ENCODE measurements at regions not wholly inside any gene's neighbourhood (a gene's known extent, or its start where the extent isn't known, plus 50 kb on each side); places are given as distances from the start of the nearest gene placed in this dataset.

DNA sequence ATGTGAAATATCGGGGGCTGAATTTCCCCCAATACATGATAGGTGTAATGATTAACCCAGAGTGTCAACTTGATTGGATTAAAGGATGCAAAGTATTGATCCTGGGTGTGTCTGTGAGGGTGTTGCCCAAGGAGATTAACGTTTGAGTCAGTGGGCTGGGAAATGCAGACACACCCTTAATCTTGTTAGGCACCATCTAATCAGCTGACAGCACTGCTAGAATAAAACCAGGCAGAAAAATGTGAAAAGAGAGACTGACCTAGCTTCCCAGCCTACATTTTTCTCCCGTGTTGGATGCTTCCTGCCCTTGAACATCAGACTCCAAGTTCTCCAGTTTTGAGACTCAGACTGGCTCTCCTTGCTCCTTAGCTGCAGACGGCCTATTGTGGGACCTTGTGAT is 247.8 kb downstream of the OTOL1 start:
- FAIRE-seq: no peak
- Histone ChIP-seq H3K9me3 (ENCODE audit: insufficient read depth, low read depth, low read length) (no peaks in the 10 kb centered on the region), H3K4me3 (ENCODE audit: insufficient read depth, low read depth, low read length) (no peak overlapping the region)

GRCh38 chr3:161745741-161746140 is 249.1 kb downstream of the OTOL1 start:
- no peaks in the 10 kb centered on the region for H3K4me1 ChIP-seq (ENCODE audit: insufficient read depth, low read length)
- FAIRE-seq (no peak), DNase-seq (ENCODE audit: low read depth) (no peak)
- Mint-ChIP-seq H3K4me1 (ENCODE audit: low read depth, unreplicated experiment) (no peaks in the 10 kb centered on the region), H3K27me3 (ENCODE audit: low read depth, unreplicated experiment) (no peaks in the 10 kb centered on the region), H3K27ac (ENCODE audit: unreplicated experiment) (no peak overlapping the region), H3K4me3 (ENCODE audit: unreplicated experiment) (no peak overlapping the region), H3K36me3 (ENCODE audit: low read depth, unreplicated experiment) (no peaks in the 10 kb centered on the region), H3K9me3 (ENCODE audit: unreplicated experiment) (peaks cover 4% of the 10 kb centered on the region)
- no peaks in the 10 kb centered on the region for H3K36me3 ChIP-seq (ENCODE audit: insufficient read depth, low read length)
- TF ChIP-seq CTCF (IDR thresholded peaks at IDR 0.05; ENCODE audit: insufficient read depth, low read depth, low read length) (no peak), EZH2 (IDR thresholded peaks at IDR 0.05; ENCODE audit: insufficient read depth, low read length) (no peak)
- no peaks in the 10 kb centered on the region for H3K9me3 ChIP-seq (ENCODE audit: insufficient read depth, low read depth, low read length)
- H3K79me2 ChIP-seq (ENCODE audit: insufficient read depth, low read length): no peaks in the 10 kb centered on the region
- no peak overlapping the region for H3K4me2 ChIP-seq (ENCODE audit: low read length)
- H3K27me3 ChIP-seq (ENCODE audit: insufficient read depth, low read length): no peaks in the 10 kb centered on the region
- H4K20me1 ChIP-seq (ENCODE audit: insufficient read depth, low read length): no peaks in the 10 kb centered on the region
- H3K9ac ChIP-seq (ENCODE audit: low read length): no peak overlapping the region
- no peak overlapping the region for H2AFZ ChIP-seq (ENCODE audit: low read depth, low read length)
- no peak overlapping the region for H3K27ac ChIP-seq (ENCODE audit: low read depth, low read length)
- H3K4me3 ChIP-seq (ENCODE audit: insufficient read depth, low read depth, low read length): no peak overlapping the region

More for the DNA sequence above, 247.8 kb downstream of the OTOL1 start:
- no peaks in the 10 kb centered on the region for H3K27me3 ChIP-seq (ENCODE audit: insufficient read depth, low read length)
- H3K79me2 ChIP-seq (ENCODE audit: insufficient read depth, low read length): no peaks in the 10 kb centered on the region
- Mint-ChIP-seq H3K9me3 (ENCODE audit: unreplicated experiment) (no peaks in the 10 kb centered on the region), H3K4me3 (ENCODE audit: unreplicated experiment) (no peak overlapping the region), H3K27me3 (ENCODE audit: low read depth, unreplicated experiment) (no peaks in the 10 kb centered on the region), H3K4me1 (ENCODE audit: low read depth, unreplicated experiment) (no peaks in the 10 kb centered on the region), H3K36me3 (ENCODE audit: low read depth, unreplicated experiment) (no peaks in the 10 kb centered on the region), H3K27ac (ENCODE audit: unreplicated experiment) (no peak overlapping the region)
- no peak overlapping the region for H3K4me2 ChIP-seq (ENCODE audit: low read length)
- no peaks in the 10 kb centered on the region for H3K36me3 ChIP-seq (ENCODE audit: insufficient read depth, low read length)
- no peaks in the 10 kb centered on the region for H3K4me1 ChIP-seq (ENCODE audit: insufficient read depth, low read length)
- H3K9ac ChIP-seq (ENCODE audit: low read length): no peak overlapping the region
- TF ChIP-seq CTCF (IDR thresholded peaks at IDR 0.05; ENCODE audit: insufficient read depth, low read depth, low read length): no peak
- TF ChIP-seq EZH2 (IDR thresholded peaks at IDR 0.05; ENCODE audit: insufficient read depth, low read length): no peak
- H2AFZ ChIP-seq (ENCODE audit: low read depth, low read length): no peak overlapping the region
- no peak overlapping the region for H3K27ac ChIP-seq (ENCODE audit: low read depth, low read length)
- no peaks in the 10 kb centered on the region for H4K20me1 ChIP-seq (ENCODE audit: insufficient read depth, low read length)
- DNase-seq (ENCODE audit: low read depth): no peak

DNA sequence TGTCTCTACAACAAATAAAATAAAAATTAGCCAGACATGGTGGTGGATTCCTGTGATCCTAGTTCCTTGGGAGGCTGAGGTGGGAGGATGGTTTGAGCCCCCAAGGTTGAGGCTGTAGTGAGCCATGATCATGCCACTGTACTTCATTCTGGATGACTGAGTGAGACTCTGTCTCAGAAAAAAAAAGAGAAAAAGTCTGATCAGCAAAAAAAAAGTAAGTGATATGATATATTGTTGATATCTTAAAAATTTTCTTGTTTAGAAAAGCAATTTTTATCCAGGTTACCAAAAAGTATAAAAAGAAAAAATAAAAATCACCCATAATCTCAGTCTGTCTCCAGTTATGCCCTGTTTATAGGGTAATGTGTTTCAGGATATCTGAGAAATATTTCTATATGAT is 251.4 kb downstream of the OTOL1 start:
- Histone ChIP-seq H3K9ac (ENCODE audit: low read length) (no peak overlapping the region), H3K27me3 (ENCODE audit: insufficient read depth, low read length) (no peaks in the 10 kb centered on the region), H3K4me3 (ENCODE audit: insufficient read depth, low read depth, low read length) (no peak overlapping the region), H3K4me2 (ENCODE audit: low read length) (no peak overlapping the region), H4K20me1 (ENCODE audit: insufficient read depth, low read length) (no peaks in the 10 kb centered on the region), H3K27ac (ENCODE audit: low read depth, low read length) (no peak overlapping the region), H3K4me1 (ENCODE audit: insufficient read depth, low read length) (no peaks in the 10 kb centered on the region), H3K9me3 (ENCODE audit: insufficient read depth, low read depth, low read length) (no peaks in the 10 kb centered on the region), H2AFZ (ENCODE audit: low read depth, low read length) (no peak overlapping the region), H3K36me3 (ENCODE audit: insufficient read depth, low read length) (no peaks in the 10 kb centered on the region), H3K79me2 (ENCODE audit: insufficient read depth, low read length) (no peaks in the 10 kb centered on the region)
- no peak overlapping the region for H3K27ac Mint-ChIP-seq (ENCODE audit: unreplicated experiment)
- H3K4me3 Mint-ChIP-seq (ENCODE audit: unreplicated experiment): no peak overlapping the region
- FAIRE-seq (no peak), DNase-seq (ENCODE audit: low read depth) (no peak)
- H3K27me3 Mint-ChIP-seq (ENCODE audit: low read depth, unreplicated experiment): no peaks in the 10 kb centered on the region
- H3K36me3 Mint-ChIP-seq (ENCODE audit: low read depth, unreplicated experiment): no peaks in the 10 kb centered on the region
- TF ChIP-seq EZH2 (IDR thresholded peaks at IDR 0.05; ENCODE audit: insufficient read depth, low read length): no peak
- no peak for TF ChIP-seq CTCF (IDR thresholded peaks at IDR 0.05; ENCODE audit: insufficient read depth, low read depth, low read length)
- H3K9me3 Mint-ChIP-seq (ENCODE audit: unreplicated experiment): peaks cover 4% of the 10 kb centered on the region
- H3K4me1 Mint-ChIP-seq (ENCODE audit: low read depth, unreplicated experiment): no peaks in the 10 kb centered on the region
